Spleen (tissue), 11 donors: ENCODE measurements at regions not wholly inside any gene's neighbourhood (a gene's known extent, or its start where the extent isn't known, plus 50 kb on each side); places are given as distances from the start of the nearest gene placed in this dataset.

Experiments
- DNase-seq: peaks from one replicate; pipeline ENCODE4 v3.0.0-alpha.2; 2020
- H3K27ac ChIP-seq, 8 donors: fragments of 200-600 bp; sonication (generic) in 7 of 8; 1 replicate in 4 of 8; 2 replicates in 4 of 8; pipeline versions ENCODE4 v1.5.0 to v1.8.0; 2016 to 2021; ENCODE audit warnings: inconsistent platforms in 4 of 8, mild to moderate bottlenecking in 4 of 8, moderate library complexity in 1 of 8
- H3K27me3 ChIP-seq, 7 donors: fragments of 200-600 bp; sonication (generic) in 6 of 7; replicated peaks in 1 of 7; 1 replicate in 4 of 7; 2 replicates in 3 of 7; pipeline versions ENCODE4 v1.5.0 to v1.8.0; 2016 to 2021; ENCODE audit warnings: inconsistent platforms in 3 of 7, mild to moderate bottlenecking in 1 of 7
- H3K36me3 ChIP-seq, 6 donors: fragments of 200-600 bp; sonication (generic) in 5 of 6; 1 replicate in 4 of 6; 2 replicates in 2 of 6; pipeline versions ENCODE4 v1.5.0 to v1.8.0; 2016 to 2021; ENCODE audit warnings: inconsistent platforms in 2 of 6
- H3K4me1 ChIP-seq, 6 donors: fragments of 200-600 bp; sonication (generic) in 5 of 6; 1 replicate in 3 of 6; 2 replicates in 3 of 6; pipeline versions ENCODE4 v1.5.0 to v1.8.0; 2016 to 2021; ENCODE audit warnings: inconsistent platforms in 3 of 6
- H3K4me3 ChIP-seq, 8 donors: fragments of 200-600 bp; sonication (generic) in 7 of 8; 1 replicate in 4 of 8; 2 replicates in 4 of 8; pipeline versions ENCODE4 v1.5.0 to v1.8.0; 2016 to 2021; ENCODE audit warnings: inconsistent platforms in 4 of 8, mild to moderate bottlenecking in 4 of 8, moderate library complexity in 2 of 8
- H3K9me3 ChIP-seq, 8 donors: fragments of 200-600 bp; sonication (generic) in 7 of 8; 1 replicate in 4 of 8; 2 replicates in 4 of 8; pipeline versions ENCODE4 v1.5.0 to v1.8.0; 2016 to 2021; ENCODE audit warnings: inconsistent platforms in 4 of 8
- POLR2A ChIP-seq, 3 donors: fragments of 450-650 bp; IDR thresholded peaks; one replicate each; pipeline ENCODE4 v1.5.1; 2017; ENCODE audit warnings: antibody characterized with exemption in 3 of 3, mild to moderate bottlenecking in 1 of 3
- POLR2AphosphoS5 ChIP-seq, 3 donors: sonication (generic); formaldehyde crosslinking; IDR thresholded peaks; one replicate each; pipeline ENCODE4 v1.5.1; 2017; ENCODE audit warnings: antibody characterized with exemption in 3 of 3
- WGBS, 5 donors: extraction: QIAGEN DNeasy Blood & Tissue Kit in 3 of 5; methylation state at CpG; one replicate each; pipeline versions ENCODE4 v1.1.5 to v1.1.7; 2013 to 2018; 5-methylcytosine and 5-hydroxymethylcytosine counted together
- intact Hi-C: fragments of 100-400 bp; cut with DNase I; formaldehyde crosslinking; loops from one replicate; pipeline ENCODE4 v1.15.0; 2023; ENCODE audit warnings: low total_unique reads
- TF ChIP-seq, protein P1 (sequence below), 11 experiments: fragments of 200-600 bp in 7 of 11; fragments of 450-650 bp in 4 of 11; sonication (generic) in 4 of 11; IDR thresholded peaks in 8 of 11; conservative IDR thresholded peaks in 3 of 11; 1 replicate in 7 of 11; 2 replicates in 4 of 11; pipeline versions ENCODE4 v1.4.0 to v1.8.0; 2016 to 2021; ENCODE audit warnings: antibody characterized with exemption in 11 of 11, inconsistent platforms in 4 of 11, mild to moderate bottlenecking in 1 of 11
- donor health status: healthy with polysubstance abuse.
- donor health status: DM: no; HTN: no; CAD: no; lungs with moderate emphysema.
- donor health status: DM: no; HTN: no; CAD: no.
- donor health status: Bipolar disorder and iron deficiency.
- donor health status: healthy.
- donor health status: DM: no; HTN: no; CAD: no.
- donor health status: DM: yes; HTN: yes; CAD: no.

GRCh38 chr3:16658004-16658924 lies 53.0 kb upstream of the DAZL start:
- Histone ChIP-seq H3K27ac (no peak overlapping the region), H3K9me3 (peaks cover 0 to 12% (median 0%) of the 10 kb centered on the region in 8 donors), H3K4me1 (no peaks in the 10 kb centered on the region), H3K27me3 (no peaks in the 10 kb centered on the region), H3K4me3 (no peak overlapping the region), H3K36me3 (no peaks in the 10 kb centered on the region)
- 42 to 60% (median 54%) methylated on average over 8 of the region's 8 CpGs for WGBS, 5 donors
- intact Hi-C loops: no loop called here
- DNase-seq: no peak
- TF ChIP-seq POLR2AphosphoS5 (IDR thresholded peaks at IDR 0.05): no peak
- TF ChIP-seq, protein P1, sequence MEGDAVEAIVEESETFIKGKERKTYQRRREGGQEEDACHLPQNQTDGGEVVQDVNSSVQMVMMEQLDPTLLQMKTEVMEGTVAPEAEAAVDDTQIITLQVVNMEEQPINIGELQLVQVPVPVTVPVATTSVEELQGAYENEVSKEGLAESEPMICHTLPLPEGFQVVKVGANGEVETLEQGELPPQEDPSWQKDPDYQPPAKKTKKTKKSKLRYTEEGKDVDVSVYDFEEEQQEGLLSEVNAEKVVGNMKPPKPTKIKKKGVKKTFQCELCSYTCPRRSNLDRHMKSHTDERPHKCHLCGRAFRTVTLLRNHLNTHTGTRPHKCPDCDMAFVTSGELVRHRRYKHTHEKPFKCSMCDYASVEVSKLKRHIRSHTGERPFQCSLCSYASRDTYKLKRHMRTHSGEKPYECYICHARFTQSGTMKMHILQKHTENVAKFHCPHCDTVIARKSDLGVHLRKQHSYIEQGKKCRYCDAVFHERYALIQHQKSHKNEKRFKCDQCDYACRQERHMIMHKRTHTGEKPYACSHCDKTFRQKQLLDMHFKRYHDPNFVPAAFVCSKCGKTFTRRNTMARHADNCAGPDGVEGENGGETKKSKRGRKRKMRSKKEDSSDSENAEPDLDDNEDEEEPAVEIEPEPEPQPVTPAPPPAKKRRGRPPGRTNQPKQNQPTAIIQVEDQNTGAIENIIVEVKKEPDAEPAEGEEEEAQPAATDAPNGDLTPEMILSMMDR (IDR thresholded peaks at IDR 0.05 in 8 of 11, conservative IDR thresholded peaks at IDR 0.05 in 3 of 11): no peak
- no peak for TF ChIP-seq POLR2A (IDR thresholded peaks at IDR 0.05)

GRCh38 chr3:16658925-16659793 lies 53.9 kb upstream of the DAZL start:
- Histone ChIP-seq H3K4me3 (no peak overlapping the region), H3K4me1 (no peaks in the 10 kb centered on the region), H3K36me3 (no peaks in the 10 kb centered on the region), H3K9me3 (peaks cover 0 to 12% (median 0%) of the 10 kb centered on the region in 8 donors), H3K27ac (no peak overlapping the region), H3K27me3 (peaks cover 0 to 4% (median 0%) of the 10 kb centered on the region in 7 donors)
- no peak for DNase-seq
- 88 to 95% (median 93%) methylated on average over 3 of the region's 3 CpGs for whole genome bisulfite sequencing, 5 donors
- TF ChIP-seq POLR2AphosphoS5 (IDR thresholded peaks at IDR 0.05): no peak
- TF ChIP-seq POLR2A (IDR thresholded peaks at IDR 0.05): no peak
- TF ChIP-seq, protein P1 (IDR thresholded peaks at IDR 0.05 in 8 of 11, conservative IDR thresholded peaks at IDR 0.05 in 3 of 11): no peak
- intact Hi-C loops: no loop called here

- 67 to 83% (median 76%) methylated on average over 8 of the region's 8 CpGs for WGBS, 5 donors
- Histone ChIP-seq H3K27me3 (peaks cover 0 to 4% (median 0%) of the 10 kb centered on the region in 7 donors), H3K36me3 (no peaks in the 10 kb centered on the region), H3K4me3 (no peak overlapping the region), H3K9me3 (peaks cover 0 to 12% (median 0%) of the 10 kb centered on the region in 8 donors), H3K27ac (no peak overlapping the region), H3K4me1 (no peaks in the 10 kb centered on the region)
- no peak for DNase-seq
- intact Hi-C loops: no loop called here
- TF ChIP-seq, protein P1 (IDR thresholded peaks at IDR 0.05 in 8 of 11, conservative IDR thresholded peaks at IDR 0.05 in 3 of 11): no peak
- no peak for TF ChIP-seq POLR2A (IDR thresholded peaks at IDR 0.05)
- TF ChIP-seq POLR2AphosphoS5 (IDR thresholded peaks at IDR 0.05): no peak
Measured at GRCh38 chr3:16663854-16664712, 58.9 kb upstream of the DAZL start.
